ENCODE measurements at regions not wholly inside any gene's neighbourhood (a gene's known extent, or its start where the extent isn't known, plus 50 kb on each side); places are given as distances from the start of the nearest gene placed in this dataset.

DNA sequence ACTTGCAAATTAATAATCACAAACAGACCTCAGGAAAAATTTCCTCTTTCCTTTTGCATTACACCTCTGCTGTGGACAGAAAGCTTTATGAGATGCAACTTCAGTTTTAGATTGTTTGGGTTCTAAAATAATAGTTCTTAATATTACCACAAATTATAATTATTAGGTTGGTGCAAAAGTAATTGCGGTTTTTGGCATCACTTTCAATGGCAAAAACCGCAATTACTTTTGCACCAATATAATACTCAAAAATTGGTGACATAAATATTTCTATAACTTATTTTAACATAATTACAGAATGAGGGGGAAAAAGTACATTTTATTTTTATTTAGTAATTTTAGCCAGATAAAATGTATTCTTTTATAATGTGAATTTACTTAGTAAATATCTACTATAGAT is 804.4 kb upstream of the FAM98A start:
- TF ChIP-seq RAD21 (conservative IDR thresholded peaks at IDR 0.05): no peak
- no peak for TF ChIP-seq CTCF (IDR thresholded peaks at IDR 0.05; ENCODE audit: poor library complexity, severe bottlenecking)
- no peak for TF ChIP-seq SMC3 (conservative IDR thresholded peaks at IDR 0.05; ENCODE audit: poor library complexity)
